ENCODE measurements at regions not wholly inside any gene's neighbourhood (a gene's known extent, or its start where the extent isn't known, plus 50 kb on each side); places are given as distances from the start of the nearest gene placed in this dataset.
A peak's percentile ranks its signal among the peaks of the same experiment; 100 is the strongest.

GRCh38 chr6:154596701-154597100 is 86.2 kb upstream of the CNKSR3 start:
- Histone ChIP-seq H3K4me1 (ENCODE audit: control insufficient read depth, insufficient read depth, low read length, poor library complexity, severe bottlenecking) (no peaks in the 10 kb centered on the region), H3K36me3 (ENCODE audit: control insufficient read depth, insufficient read depth, low read length) (no peaks in the 10 kb centered on the region), H3K27me3 (replicated peaks; ENCODE audit: control insufficient read depth, insufficient read depth, low read length, poor library complexity, severe bottlenecking) (no peaks in the 10 kb centered on the region), H3K9me3 (ENCODE audit: control insufficient read depth, low read length) (no peaks in the 10 kb centered on the region), H3K27ac (ENCODE audit: insufficient read depth, low read length, poor library complexity, severe bottlenecking) (no peak overlapping the region), H3K4me3 (ENCODE audit: insufficient read depth, low read depth, low read length, poor library complexity, severe bottlenecking) (no peak overlapping the region)
- DNase-seq = no peak

GRCh38 chr6:154598399-154598798 is 87.9 kb upstream of the CNKSR3 start:
- Histone ChIP-seq H3K4me3 (ENCODE audit: insufficient read depth, low read depth, low read length, poor library complexity, severe bottlenecking) (no peak overlapping the region), H3K27me3 (replicated peaks; ENCODE audit: control insufficient read depth, insufficient read depth, low read length, poor library complexity, severe bottlenecking) (no peaks in the 10 kb centered on the region), H3K4me1 (ENCODE audit: control insufficient read depth, insufficient read depth, low read length, poor library complexity, severe bottlenecking) (no peaks in the 10 kb centered on the region), H3K27ac (ENCODE audit: insufficient read depth, low read length, poor library complexity, severe bottlenecking) (no peak overlapping the region), H3K9me3 (ENCODE audit: control insufficient read depth, low read length) (no peaks in the 10 kb centered on the region), H3K36me3 (ENCODE audit: control insufficient read depth, insufficient read depth, low read length) (no peaks in the 10 kb centered on the region)
- no peak for DNase-seq

GRCh38 chr6:154602296-154602695 is 91.8 kb upstream of the CNKSR3 start:
- H3K4me3 ChIP-seq (ENCODE audit: insufficient read depth, low read depth, low read length, poor library complexity, severe bottlenecking) = no peak overlapping the region
- H3K9me3 ChIP-seq (ENCODE audit: control insufficient read depth, low read length) = no peaks in the 10 kb centered on the region
- H3K27me3 ChIP-seq (replicated peaks; ENCODE audit: control insufficient read depth, insufficient read depth, low read length, poor library complexity, severe bottlenecking) = no peaks in the 10 kb centered on the region
- no peak overlapping the region for H3K27ac ChIP-seq (ENCODE audit: insufficient read depth, low read length, poor library complexity, severe bottlenecking)
- no peaks in the 10 kb centered on the region for H3K4me1 ChIP-seq (ENCODE audit: control insufficient read depth, insufficient read depth, low read length, poor library complexity, severe bottlenecking)
- H3K36me3 ChIP-seq (ENCODE audit: control insufficient read depth, insufficient read depth, low read length) = no peaks in the 10 kb centered on the region
- no peak for DNase-seq

GRCh38 chr6:154602708-154603107 is 92.2 kb upstream of the CNKSR3 start:
- no peak overlapping the region for H3K4me3 ChIP-seq (ENCODE audit: insufficient read depth, low read depth, low read length, poor library complexity, severe bottlenecking)
- H3K36me3 ChIP-seq (ENCODE audit: control insufficient read depth, insufficient read depth, low read length) = no peaks in the 10 kb centered on the region
- H3K9me3 ChIP-seq (ENCODE audit: control insufficient read depth, low read length) = no peaks in the 10 kb centered on the region
- no peaks in the 10 kb centered on the region for H3K27me3 ChIP-seq (replicated peaks; ENCODE audit: control insufficient read depth, insufficient read depth, low read length, poor library complexity, severe bottlenecking)
- no peaks in the 10 kb centered on the region for H3K4me1 ChIP-seq (ENCODE audit: control insufficient read depth, insufficient read depth, low read length, poor library complexity, severe bottlenecking)
- DNase-seq = no peak
- no peak overlapping the region for H3K27ac ChIP-seq (ENCODE audit: insufficient read depth, low read length, poor library complexity, severe bottlenecking)

- H3K27ac ChIP-seq (ENCODE audit: insufficient read depth, low read length, poor library complexity, severe bottlenecking) = no peak overlapping the region
- H3K36me3 ChIP-seq (ENCODE audit: control insufficient read depth, insufficient read depth, low read length) = no peaks in the 10 kb centered on the region
- no peak for DNase-seq
- H3K9me3 ChIP-seq (ENCODE audit: control insufficient read depth, low read length) = no peaks in the 10 kb centered on the region
- H3K4me1 ChIP-seq (ENCODE audit: control insufficient read depth, insufficient read depth, low read length, poor library complexity, severe bottlenecking) = no peaks in the 10 kb centered on the region
- H3K27me3 ChIP-seq (replicated peaks; ENCODE audit: control insufficient read depth, insufficient read depth, low read length, poor library complexity, severe bottlenecking) = no peaks in the 10 kb centered on the region
- no peak overlapping the region for H3K4me3 ChIP-seq (ENCODE audit: insufficient read depth, low read depth, low read length, poor library complexity, severe bottlenecking)
Measured at GRCh38 chr6:154604119-154604518, 93.6 kb upstream of the CNKSR3 start.

GRCh38 chr6:154605178-154605881 is 94.8 kb upstream of the CNKSR3 start:
- no peak overlapping the region for H3K27ac ChIP-seq (ENCODE audit: insufficient read depth, low read length, poor library complexity, severe bottlenecking)
- H3K9me3 ChIP-seq (ENCODE audit: control insufficient read depth, low read length) = no peaks in the 10 kb centered on the region
- DNase-seq = no peak
- no peak overlapping the region for H3K4me3 ChIP-seq (ENCODE audit: insufficient read depth, low read depth, low read length, poor library complexity, severe bottlenecking)
- no peaks in the 10 kb centered on the region for H3K4me1 ChIP-seq (ENCODE audit: control insufficient read depth, insufficient read depth, low read length, poor library complexity, severe bottlenecking)
- H3K36me3 ChIP-seq (ENCODE audit: control insufficient read depth, insufficient read depth, low read length) = no peaks in the 10 kb centered on the region
- H3K27me3 ChIP-seq (replicated peaks; ENCODE audit: control insufficient read depth, insufficient read depth, low read length, poor library complexity, severe bottlenecking) = no peaks in the 10 kb centered on the region

- Histone ChIP-seq H3K9me3 (ENCODE audit: control insufficient read depth, low read length) (no peaks in the 10 kb centered on the region), H3K4me3 (ENCODE audit: insufficient read depth, low read depth, low read length, poor library complexity, severe bottlenecking) (no peak overlapping the region), H3K4me1 (ENCODE audit: control insufficient read depth, insufficient read depth, low read length, poor library complexity, severe bottlenecking) (no peaks in the 10 kb centered on the region), H3K27ac (ENCODE audit: insufficient read depth, low read length, poor library complexity, severe bottlenecking) (no peak overlapping the region), H3K27me3 (replicated peaks; ENCODE audit: control insufficient read depth, insufficient read depth, low read length, poor library complexity, severe bottlenecking) (no peaks in the 10 kb centered on the region), H3K36me3 (ENCODE audit: control insufficient read depth, insufficient read depth, low read length) (no peaks in the 10 kb centered on the region)
- no peak for DNase-seq
Measured at GRCh38 chr6:154605882-154606370, 95.4 kb upstream of the CNKSR3 start.

GRCh38 chr6:154606457-154606856 is 96.0 kb upstream of the CNKSR3 start:
- Histone ChIP-seq H3K27ac (ENCODE audit: insufficient read depth, low read length, poor library complexity, severe bottlenecking) (no peak overlapping the region), H3K27me3 (replicated peaks; ENCODE audit: control insufficient read depth, insufficient read depth, low read length, poor library complexity, severe bottlenecking) (no peaks in the 10 kb centered on the region), H3K4me1 (ENCODE audit: control insufficient read depth, insufficient read depth, low read length, poor library complexity, severe bottlenecking) (no peaks in the 10 kb centered on the region), H3K4me3 (ENCODE audit: insufficient read depth, low read depth, low read length, poor library complexity, severe bottlenecking) (no peak overlapping the region), H3K9me3 (ENCODE audit: control insufficient read depth, low read length) (no peaks in the 10 kb centered on the region), H3K36me3 (ENCODE audit: control insufficient read depth, insufficient read depth, low read length) (no peaks in the 10 kb centered on the region)
- DNase-seq = peak; percentile 25 to 54 (median 30)

GRCh38 chr6:154606860-154607259 is 96.4 kb upstream of the CNKSR3 start:
- H3K27ac ChIP-seq (ENCODE audit: insufficient read depth, low read length, poor library complexity, severe bottlenecking) = no peak overlapping the region
- no peak for DNase-seq
- no peaks in the 10 kb centered on the region for H3K4me1 ChIP-seq (ENCODE audit: control insufficient read depth, insufficient read depth, low read length, poor library complexity, severe bottlenecking)
- H3K27me3 ChIP-seq (replicated peaks; ENCODE audit: control insufficient read depth, insufficient read depth, low read length, poor library complexity, severe bottlenecking) = no peaks in the 10 kb centered on the region
- no peaks in the 10 kb centered on the region for H3K36me3 ChIP-seq (ENCODE audit: control insufficient read depth, insufficient read depth, low read length)
- no peaks in the 10 kb centered on the region for H3K9me3 ChIP-seq (ENCODE audit: control insufficient read depth, low read length)
- no peak overlapping the region for H3K4me3 ChIP-seq (ENCODE audit: insufficient read depth, low read depth, low read length, poor library complexity, severe bottlenecking)

GRCh38 chr6:154611241-154611640 is 100.8 kb upstream of the CNKSR3 start:
- no peak for DNase-seq
- Histone ChIP-seq H3K27me3 (replicated peaks; ENCODE audit: control insufficient read depth, insufficient read depth, low read length, poor library complexity, severe bottlenecking) (no peaks in the 10 kb centered on the region), H3K4me3 (ENCODE audit: insufficient read depth, low read depth, low read length, poor library complexity, severe bottlenecking) (no peak overlapping the region), H3K4me1 (ENCODE audit: control insufficient read depth, insufficient read depth, low read length, poor library complexity, severe bottlenecking) (no peaks in the 10 kb centered on the region), H3K9me3 (ENCODE audit: control insufficient read depth, low read length) (no peaks in the 10 kb centered on the region), H3K27ac (ENCODE audit: insufficient read depth, low read length, poor library complexity, severe bottlenecking) (no peak overlapping the region), H3K36me3 (ENCODE audit: control insufficient read depth, insufficient read depth, low read length) (no peaks in the 10 kb centered on the region)

Data from effector memory CD4-positive, alpha-beta T cell (primary cell).